IMR-90 (cell line): ENCODE measurements at regions not wholly inside any gene's neighbourhood (a gene's known extent, or its start where the extent isn't known, plus 50 kb on each side); places are given as distances from the start of the nearest gene placed in this dataset.

ENCODE experiments used
- BHLHE40 ChIP-seq: fragments of 150-350 bp; IDR thresholded peaks from 2 replicates; pipeline ENCODE4 v1.6.1; 2016; ENCODE audit warnings: mild to moderate bottlenecking, low read depth, low read length
- CTCF ChIP-seq: conservative IDR thresholded peaks from 2 replicates; pipeline ENCODE4 v1.5.1; 2012; ENCODE audit warnings: mild to moderate bottlenecking, low read depth, low read length, improper control_type of control experiment
- FOS ChIP-seq: fragments of 150-350 bp; IDR thresholded peaks from 2 replicates; pipeline ENCODE4 v1.6.1; 2016; ENCODE audit warnings: low read depth, low read length
- MXI1 ChIP-seq: IDR thresholded peaks from 2 replicates; pipeline ENCODE4 v1.6.1; 2012; ENCODE audit warnings: low read depth, mild to moderate bottlenecking, low read length, moderate library complexity, borderline replicate concordance
- NFE2L2 ChIP-seq: fragments of 150-350 bp; IDR thresholded peaks from 2 replicates; pipeline ENCODE4 v1.6.1; 2016; ENCODE audit warnings: low read depth, mild to moderate bottlenecking, low read length
- POLR2A ChIP-seq: IDR thresholded peaks from 2 replicates; pipeline ENCODE4 v1.6.1; 2012; ENCODE audit warnings: mild to moderate bottlenecking, low read depth, low read length
- RAD21 ChIP-seq: IDR thresholded peaks from 2 replicates; pipeline ENCODE4 v1.6.1; 2012; ENCODE audit warnings: low read length, improper control_type of control experiment
- RFX5 ChIP-seq: IDR thresholded peaks from 2 replicates; pipeline ENCODE4 v1.8.0; 2012; ENCODE audit warnings: low read depth, mild to moderate bottlenecking, low read length, moderate library complexity
- SMC3 ChIP-seq: fragments of 150-350 bp; IDR thresholded peaks from 2 replicates; pipeline ENCODE4 v1.6.1; 2016; ENCODE audit warnings: low read depth, mild to moderate bottlenecking, antibody characterized with exemption, low read length, moderate library complexity
- USF2 ChIP-seq: fragments of 150-350 bp; IDR thresholded peaks from 2 replicates; pipeline ENCODE4 v1.6.1; 2017; ENCODE audit warnings: mild to moderate bottlenecking, antibody characterized with exemption, low read length, low read depth

GRCh38 chr3:159804726-159805410, 183.8 kb upstream of the IL12A start:
- no peak for TF ChIP-seq MXI1
- TF ChIP-seq SMC3 = peak; percentile 96
- peak; percentile 95 for TF ChIP-seq CTCF
- peak; percentile 98 for TF ChIP-seq RAD21
- TF ChIP-seq NFE2L2 = no peak
- no peak for TF ChIP-seq FOS
- TF ChIP-seq POLR2A = no peak
- TF ChIP-seq USF2 = no peak
- no peak for TF ChIP-seq BHLHE40
- TF ChIP-seq RFX5 = no peak
